GM21390 (cell line): ENCODE measurements at regions not wholly inside any gene's neighbourhood (a gene's known extent, or its start where the extent isn't known, plus 50 kb on each side); places are given as distances from the start of the nearest gene placed in this dataset.

Experiments used
- ATAC-seq: cut with Tn5 transposase; IDR thresholded peaks from one replicate; pipeline ENCODE4 v1.9.1; 2021; ENCODE audit not compliant: unreplicated experiment

- no peak for ATAC-seq
These were observed 91.6 kb upstream of the ATF7IP start for GRCh38 chr12:14273913-14274311.

GRCh38 chr12:14275111-14275510 lies 90.4 kb upstream of the ATF7IP start:
- no peak for ATAC-seq

GRCh38 chr12:14275886-14276285 lies 89.6 kb upstream of the ATF7IP start:
- no peak for ATAC-seq

GRCh38 chr12:14278294-14278953 lies 87.1 kb upstream of the ATF7IP start:
- ATAC-seq = no peak

DNA sequence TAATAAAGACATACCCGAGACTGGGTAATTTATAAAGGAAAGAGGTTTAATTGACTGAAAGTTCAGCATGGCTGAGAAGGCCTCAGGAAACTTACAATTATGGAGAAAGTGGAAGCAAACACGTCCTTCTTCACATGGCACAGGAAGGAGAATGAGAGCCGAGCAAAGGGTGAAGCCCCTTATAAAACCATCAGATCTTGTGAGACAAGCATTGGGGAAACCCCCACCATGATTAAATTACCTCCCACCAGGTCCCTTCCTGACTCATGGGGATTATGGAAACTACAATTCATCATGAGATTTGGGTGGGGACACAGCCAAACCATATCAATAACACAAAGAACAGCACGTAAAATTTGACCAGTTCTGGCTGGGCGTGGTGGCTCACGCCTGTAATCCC lies 85.6 kb upstream of the ATF7IP start:
- ATAC-seq = no peak

- peak; percentile 41 for ATAC-seq
These were observed 84.6 kb upstream of the ATF7IP start for GRCh38 chr12:14280921-14281320.

DNA sequence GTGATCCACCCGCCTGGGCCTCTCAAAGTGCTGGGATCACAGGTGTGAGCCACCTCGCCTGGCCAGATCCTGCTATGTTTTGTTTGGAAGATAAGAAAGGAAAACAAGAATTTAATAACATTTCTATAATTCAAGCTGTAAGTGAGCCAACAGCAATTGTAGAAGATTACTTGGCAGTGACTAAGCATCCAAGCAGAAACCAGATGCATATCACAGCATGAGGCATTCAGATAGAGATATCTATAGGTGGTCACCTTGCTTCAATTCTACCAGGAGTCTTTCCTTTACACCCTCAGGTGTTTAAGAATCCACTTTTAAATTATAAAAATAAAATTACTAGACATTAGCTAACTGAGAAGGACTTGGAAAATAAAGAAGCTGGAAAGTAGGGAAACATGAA lies 83.9 kb upstream of the ATF7IP start:
- no peak for ATAC-seq

GRCh38 chr12:14283489-14284144 lies 81.9 kb upstream of the ATF7IP start:
- ATAC-seq = peak; percentile 34

DNA sequence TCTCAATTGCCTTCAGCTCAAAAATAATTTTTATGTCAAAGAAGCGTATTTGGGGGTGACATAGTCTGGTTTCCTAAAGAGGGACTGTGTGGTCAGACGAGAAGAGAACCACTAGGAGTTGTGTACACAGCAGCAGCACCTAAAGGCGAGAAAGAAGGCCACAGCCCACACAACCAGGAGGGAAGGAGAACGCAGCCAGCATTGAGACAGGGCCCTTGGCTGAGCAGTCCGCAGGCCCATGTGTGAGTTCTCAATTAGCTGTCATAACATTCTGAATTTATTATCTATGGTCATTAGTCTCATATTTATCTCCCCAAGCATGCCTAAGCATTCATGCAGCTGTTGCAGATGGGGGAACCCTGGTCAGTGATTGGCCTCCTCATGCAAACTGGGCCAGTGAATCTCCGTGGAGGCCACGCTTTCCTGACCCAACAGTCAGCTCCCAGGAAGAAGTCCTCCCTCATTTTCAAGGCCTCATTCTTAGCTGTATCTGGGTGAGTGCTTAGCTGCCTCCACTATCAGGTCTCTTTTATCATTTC lies 81.2 kb upstream of the ATF7IP start:
- peak; percentile 62 for ATAC-seq

DNA sequence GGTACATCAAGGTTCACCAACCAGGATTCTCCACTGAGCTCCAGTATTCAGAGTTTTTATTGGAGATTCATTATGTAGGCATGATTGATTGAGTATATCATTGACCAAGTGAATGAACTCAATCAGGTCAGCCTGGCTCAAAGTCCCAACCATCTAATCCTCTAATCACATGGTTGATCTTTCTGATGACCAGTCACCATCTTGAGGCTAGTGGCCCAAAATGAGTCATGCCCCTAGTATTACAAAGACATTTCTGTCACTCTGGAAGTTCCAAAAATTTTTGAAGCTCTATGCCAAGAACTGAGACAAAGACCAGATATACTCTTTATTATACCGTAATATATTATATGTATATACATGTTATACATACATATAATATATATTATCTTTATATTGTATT lies 75.9 kb upstream of the ATF7IP start:
- ATAC-seq = no peak

DNA sequence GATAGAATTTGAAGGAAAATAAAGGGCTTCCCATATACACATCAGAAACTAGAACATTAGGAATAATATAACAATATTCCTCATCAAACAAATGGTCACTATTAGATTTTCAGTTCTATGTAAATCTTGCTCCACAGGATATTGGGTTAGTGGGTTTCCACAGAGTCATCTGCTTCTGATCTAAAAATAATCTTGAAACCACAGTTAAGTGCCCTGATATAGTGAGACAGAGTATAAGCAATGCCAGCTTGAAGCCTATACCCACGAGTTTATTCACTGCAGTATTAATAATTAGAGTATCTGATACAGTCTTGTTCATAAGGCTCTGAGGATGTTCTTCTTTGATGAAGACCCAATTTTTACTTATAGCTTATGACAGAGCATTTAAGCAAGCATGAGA lies 74.5 kb upstream of the ATF7IP start:
- ATAC-seq = no peak

GRCh38 chr12:14303661-14304155 lies 61.8 kb upstream of the ATF7IP start:
- no peak for ATAC-seq

GRCh38 chr12:14307004-14307403 lies 58.5 kb upstream of the ATF7IP start:
- ATAC-seq = no peak

GRCh38 chr12:14308516-14308915 lies 57.0 kb upstream of the ATF7IP start:
- no peak for ATAC-seq

- ATAC-seq = no peak
These were observed 54.6 kb upstream of the ATF7IP start for GRCh38 chr12:14310866-14311265.

DNA sequence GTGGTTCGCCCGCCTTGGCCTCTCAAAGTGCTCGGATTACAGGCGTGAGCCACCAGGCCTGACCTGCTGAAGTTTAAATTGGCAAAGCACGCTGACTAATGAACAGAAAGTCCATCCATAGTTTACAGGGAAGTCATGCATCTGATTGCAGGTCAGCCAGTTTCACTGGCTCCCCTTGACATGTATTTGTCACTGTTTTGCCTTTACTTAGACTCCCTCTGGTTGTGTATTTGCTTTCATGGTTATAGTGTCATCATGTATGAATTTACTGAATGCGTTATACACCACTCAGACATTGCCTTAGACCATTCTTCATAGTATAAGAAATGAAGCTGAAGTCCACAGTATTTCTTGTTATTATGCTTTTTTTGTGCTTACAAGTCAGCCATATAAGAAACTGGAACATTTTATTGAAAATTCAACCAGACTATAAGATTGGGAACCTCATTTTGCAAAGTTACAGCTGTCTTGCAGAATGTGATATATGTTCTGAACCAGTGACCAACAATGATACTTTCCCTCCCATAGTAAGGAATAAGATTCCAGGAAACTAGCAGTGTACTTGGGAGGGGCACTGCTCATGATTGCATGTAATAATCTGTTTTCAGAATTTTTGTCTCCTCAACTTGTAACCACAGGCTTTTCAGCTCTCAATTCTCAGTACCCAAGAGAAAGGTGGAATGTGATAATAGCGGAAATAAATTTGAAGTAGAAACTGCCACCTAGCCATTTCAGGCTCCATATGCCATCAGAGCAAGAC lies 51.9 kb upstream of the ATF7IP start:
- no peak for ATAC-seq

DNA sequence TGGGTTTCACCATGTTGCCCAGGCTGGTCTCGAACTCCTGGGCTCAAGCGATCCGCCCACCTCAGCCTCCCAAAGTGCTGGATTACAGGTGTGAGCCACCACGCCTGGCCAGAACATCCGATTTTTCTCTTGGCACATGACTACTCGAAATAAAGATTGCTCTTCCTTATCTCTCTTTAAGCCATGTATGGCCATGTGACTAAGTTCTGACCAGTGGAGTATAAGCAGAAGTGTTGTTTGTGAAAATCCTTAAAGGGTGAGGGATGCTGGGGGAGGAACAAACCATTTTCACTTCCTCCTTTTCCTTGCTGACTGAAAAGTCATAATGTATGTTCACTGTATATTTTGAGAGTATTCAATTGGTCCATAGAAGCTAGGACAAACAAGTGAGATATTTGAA lies 50.7 kb upstream of the ATF7IP start:
- no peak for ATAC-seq

- ATAC-seq = no peak
These were observed 50.0 kb upstream of the ATF7IP start for GRCh38 chr12:14315501-14315900.
